ENCODE measurements at regions not wholly inside any gene's neighbourhood (a gene's known extent, or its start where the extent isn't known, plus 50 kb on each side); places are given as distances from the start of the nearest gene placed in this dataset.

DNA sequence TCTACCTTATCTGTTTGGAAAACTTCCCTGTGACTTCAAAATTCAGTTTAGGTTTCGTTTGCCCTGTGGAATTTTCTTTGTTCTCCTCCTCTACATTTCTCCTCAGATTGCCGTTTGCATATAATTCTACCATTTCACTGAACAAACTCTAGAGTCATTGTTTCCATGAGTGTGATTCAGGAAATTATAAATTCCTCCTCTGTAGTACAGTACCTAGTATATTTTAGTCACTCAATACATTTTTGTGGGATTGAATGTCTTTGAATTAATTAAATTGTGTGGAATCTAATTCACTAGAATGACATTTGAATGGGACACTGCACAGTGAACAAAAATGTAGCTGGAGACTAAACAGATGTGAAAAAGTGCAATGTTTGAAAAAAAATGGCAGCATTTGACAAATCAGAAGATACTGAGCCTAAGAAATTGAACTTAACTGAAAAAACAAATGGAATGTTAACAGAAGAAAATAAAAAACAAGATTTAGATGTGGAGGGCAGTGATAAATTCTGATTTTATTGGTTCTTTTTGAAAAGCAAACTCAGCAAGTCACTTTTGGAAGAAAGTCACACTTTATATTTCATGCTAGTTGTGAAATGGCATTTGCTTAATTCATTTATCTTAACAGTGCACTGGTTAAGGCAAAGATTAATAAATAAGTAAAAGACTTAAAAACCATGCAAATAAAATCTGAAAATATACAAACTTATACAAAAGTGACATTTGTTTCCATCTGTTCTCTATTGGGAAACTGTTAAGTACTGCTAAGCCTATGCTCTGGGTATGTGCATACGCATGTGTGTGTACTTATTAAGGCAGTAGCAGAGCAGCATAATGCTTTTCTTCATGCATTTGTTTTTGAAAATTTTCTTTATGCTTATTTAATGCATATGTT, 512.3 kb downstream of the FAT4 start:
- no peak for DNase-seq

DNA sequence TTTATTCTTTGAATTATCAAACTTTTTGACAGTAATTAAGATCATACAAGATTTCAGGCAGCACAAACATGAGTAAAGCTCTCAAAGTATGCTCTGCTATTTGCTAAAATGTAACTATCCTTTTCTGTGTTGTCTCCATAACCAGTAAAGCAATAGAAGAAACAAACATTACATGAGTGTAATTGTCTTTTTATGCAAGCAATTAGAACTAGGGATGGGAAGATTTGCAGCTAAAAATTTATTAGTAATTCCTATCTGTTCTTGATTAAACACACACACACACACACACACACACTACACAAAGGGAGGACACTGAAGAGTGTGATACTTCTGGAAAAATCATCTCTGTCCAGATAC, 512.9 kb downstream of the FAT4 start:
- DNase-seq: no peak

DNA sequence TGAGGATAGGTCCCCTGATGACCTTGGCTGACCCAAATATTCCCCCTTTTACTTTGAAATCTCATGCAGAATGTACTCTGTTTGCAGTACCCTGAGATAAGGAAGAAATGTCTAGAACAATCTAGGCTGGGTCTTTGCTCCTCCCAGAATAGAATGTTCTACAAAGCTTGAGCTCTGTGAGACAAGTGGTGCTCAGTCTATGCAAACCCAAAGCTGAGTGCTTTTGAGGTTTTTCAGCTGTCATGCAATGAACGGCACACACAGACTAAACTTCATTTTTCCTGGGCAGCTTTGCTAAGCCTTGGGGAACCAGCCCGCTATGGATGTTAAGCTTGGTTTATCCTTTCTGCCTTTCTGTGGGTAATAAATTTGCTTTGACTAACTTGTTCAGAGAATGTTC, 513.6 kb downstream of the FAT4 start:
- DNase-seq: no peak

DNA sequence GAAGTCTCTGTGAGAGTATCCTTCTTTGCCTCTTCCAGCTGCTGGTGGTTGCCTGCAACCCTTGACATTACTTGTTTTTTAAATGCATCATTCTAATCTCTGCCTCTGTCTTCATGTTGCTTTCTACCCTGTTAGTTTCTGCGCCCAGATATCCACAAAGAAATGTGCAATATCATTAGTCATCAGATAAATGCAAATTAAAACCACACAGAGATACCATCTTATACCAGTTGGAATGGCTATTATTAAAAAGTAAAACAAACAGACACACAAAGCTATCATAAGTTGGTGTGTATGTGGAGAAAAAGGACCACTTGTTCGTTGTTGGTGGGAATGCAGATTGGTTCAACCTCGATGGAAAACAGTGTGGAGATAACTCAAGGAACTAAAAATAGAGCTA, 517.4 kb downstream of the FAT4 start:
- no peak for DNase-seq

DNA sequence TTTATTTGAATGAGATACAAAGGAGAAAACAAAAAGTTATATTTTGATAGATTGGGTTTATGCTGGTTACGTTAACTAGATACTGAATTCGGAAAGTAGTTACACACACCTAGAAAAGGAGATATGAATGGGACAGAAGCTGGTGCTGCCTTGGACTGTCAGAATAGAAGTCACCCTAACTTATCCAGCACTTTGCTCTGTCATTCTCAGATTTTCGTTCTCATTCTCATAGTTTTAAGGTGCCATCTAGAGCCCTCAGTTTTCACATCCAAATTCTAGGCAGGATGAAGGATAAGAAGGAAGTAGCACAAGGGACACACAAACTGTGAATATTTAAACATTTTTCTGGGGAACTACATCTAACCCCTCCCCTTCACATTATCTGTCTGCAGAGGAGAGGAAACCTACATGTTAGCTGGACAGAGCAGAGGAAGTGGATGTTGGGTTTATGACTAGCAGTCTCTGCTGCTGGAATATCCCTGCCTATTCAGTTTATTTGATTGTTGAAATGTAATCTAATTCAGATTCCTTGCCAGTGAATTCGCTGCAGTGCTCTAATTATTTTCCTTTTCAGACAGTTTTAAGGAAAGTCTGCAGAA, 521.9 kb downstream of the FAT4 start:
- no peak for DNase-seq

DNA sequence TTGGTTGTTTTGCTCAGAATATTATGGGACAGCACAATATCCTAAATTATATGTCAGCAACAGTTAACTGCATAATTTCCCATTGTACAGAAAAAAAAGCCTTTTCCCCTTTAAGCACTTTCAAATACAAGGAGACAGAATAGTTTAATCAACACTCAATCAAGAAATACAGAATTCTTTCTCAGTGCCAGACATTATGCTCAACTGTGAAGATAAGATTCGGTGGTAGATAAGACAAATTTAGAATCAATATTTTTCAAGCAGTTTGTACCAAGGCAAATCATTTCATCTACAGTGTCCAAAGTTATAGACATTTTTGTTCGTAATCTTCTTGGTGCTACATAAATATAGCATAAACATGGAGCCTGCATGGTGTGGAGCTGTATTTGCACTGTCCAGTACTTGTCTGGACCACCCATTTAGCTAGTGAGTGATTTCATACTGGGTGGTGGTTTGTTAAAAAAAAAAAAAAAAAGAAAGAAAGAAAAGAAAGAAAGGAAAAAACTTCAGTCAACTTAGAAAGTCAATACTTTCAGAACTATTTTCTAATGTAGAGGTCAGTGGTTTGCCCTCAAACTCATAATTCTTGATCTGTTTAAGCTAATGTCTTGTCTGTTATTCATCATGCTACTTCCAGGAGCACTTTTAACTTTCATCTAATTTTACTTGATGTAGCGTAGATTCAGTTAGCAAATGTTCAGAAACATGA, 522.9 kb downstream of the FAT4 start:
- no peak for DNase-seq

DNA sequence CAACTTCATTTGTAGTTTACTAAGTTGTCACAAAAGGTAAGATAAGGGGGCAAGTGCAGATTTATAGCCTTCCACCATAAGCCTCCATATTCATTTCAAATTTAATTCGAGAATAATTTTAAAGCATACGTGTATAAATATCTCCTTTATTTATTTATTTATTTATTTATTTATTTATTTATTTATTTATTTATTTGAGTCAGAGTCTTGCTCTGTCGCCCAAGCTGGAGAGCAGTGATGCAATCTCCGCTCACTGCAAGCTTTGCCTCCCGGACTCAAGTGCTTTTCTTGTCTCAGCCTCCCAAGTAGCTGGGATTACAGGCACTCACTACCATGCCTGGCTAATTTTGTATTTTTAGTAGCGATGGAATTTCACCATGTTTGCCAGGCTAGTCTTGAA, 523.4 kb downstream of the FAT4 start:
- no peak for DNase-seq

DNA sequence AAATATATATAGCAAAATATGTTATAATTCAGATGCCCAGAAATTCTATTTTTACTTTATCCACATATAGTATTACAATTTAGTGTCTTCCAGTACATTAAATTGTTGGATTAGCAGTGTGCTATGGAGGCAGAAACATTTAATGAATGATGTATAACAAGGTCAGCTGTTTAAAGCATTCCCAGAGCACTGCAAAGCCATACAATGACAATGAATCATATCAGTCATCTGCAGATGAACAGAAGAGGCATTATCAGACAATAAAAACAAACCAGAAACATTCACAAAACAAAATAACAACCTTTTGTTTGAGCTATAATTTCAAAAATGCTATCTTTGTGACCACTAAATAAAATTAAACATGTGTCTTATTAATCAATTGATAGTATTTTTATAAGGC, 524.2 kb downstream of the FAT4 start:
- no peak for DNase-seq

DNA sequence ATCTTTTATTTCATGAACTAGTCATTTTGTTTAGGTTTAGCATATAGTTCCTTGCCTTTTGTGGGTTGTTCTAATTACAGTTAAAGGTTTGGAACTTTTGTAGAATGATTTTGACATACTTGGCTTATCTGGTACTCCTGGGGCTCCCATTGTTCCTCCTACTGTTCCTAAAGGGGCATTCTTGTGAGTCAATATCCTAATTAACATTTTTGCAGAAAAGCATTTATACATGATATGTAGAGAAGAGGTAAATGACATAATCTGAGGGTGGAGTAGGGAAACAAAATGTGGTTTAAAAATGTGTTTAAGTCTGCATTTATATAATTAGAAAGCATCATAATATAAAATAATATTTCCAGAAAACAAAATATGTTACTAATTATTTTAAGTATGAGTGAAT, 529.2 kb downstream of the FAT4 start:
- DNase-seq: no peak

DNA sequence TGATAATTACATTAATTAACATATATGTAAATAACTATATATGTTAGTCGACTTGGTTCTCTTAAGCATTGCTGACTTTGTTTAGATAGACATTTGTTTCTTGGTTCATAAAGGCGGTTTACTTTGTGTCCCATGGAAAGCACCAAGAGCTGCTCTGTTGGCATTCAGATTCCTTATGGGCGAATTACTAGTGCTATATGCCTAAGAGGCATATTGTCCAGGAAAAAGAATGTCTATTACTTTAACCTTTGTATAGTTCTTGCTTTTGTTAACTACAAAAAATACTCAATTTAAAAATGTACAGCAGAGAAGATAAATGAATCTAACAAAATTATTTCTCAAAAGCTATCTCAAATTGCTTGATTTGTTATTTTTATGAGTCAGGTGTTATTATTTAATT, 532.8 kb downstream of the FAT4 start:
- DNase-seq: no peak

DNA sequence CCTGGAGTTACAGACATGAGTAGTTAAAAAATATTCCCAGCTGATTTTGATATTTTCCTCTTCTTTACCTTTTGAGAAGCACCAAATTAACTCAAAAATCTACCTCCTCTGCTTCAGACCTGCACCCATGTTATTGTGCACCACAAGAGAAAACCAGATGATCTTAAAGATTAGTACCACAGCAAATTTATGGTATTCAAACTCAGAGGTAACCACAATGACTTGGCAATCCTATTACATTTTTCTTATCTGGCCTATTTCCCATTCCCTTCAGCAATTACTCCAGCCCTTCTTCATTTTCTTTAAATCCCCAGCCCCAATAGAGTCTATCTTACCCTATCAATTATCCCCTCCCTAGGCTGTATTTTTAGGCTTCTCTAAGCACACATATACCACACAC, 535.1 kb downstream of the FAT4 start:
- no peak for DNase-seq

DNA sequence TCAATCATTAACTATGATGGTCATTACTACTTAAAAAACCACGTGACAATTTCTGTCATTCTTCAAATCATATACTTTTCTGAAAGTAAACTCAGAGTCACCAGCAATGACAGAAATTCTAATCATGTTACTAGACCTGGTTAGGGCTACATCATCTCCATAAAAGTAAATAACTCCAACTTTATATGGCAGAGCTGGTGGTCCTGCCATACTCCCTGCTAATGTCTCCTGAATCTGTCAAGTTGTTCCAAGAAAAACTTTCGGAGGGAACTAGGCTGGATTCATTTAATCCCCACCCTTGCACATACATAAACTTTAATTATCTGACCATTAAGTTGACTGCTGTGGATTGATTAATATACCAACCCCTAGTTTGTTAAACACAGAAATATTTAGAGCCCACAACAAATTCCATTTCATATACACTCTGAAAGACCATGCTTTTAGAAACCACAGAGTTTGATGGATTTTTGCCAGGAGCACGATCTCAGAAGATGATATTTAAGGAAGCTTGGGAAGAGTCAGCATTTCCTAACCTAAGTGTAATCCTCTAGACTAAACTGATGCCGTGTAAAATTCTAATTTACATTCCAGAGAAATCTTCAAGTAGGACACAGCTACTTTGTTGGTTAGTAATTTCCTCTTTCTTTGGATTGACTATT, 577.0 kb downstream of the FAT4 start:
- DNase-seq: no peak

DNA sequence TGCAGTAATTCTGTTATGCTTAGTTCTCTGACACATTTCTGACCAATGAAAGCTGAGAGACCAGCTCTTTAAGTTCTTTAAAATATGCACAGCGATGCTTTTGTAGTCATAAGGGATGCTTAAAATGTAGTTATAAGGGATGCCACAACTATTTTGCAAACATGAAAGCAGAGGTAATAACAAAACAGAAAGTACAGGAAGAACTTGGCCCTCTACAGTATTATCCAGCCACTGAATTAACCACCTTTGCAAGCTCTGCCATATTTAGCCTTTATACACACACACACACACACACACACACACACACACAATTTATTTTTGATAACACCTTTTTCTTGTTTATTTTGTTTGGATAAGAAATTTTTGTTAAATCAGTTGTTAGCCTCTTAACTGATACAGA, 590.0 kb downstream of the FAT4 start:
- DNase-seq: no peak

DNA sequence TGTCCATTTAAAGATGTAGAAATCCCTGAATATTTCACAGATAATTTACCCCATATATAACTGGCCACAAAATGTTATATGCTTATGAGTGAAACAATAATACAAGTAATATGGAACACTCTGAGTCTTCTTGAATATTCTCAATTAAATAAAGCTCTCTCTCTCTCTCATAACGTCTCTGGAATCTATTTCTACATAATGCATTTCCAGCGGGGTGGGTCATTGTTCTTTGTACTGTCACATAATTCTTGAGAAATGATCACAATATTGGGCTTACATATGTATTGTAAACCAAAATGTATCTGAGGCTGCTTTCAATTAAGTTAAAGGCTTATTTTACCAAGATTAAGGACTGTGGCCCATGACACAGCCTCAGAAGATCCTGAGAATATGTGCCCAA, 596.3 kb downstream of the FAT4 start:
- no peak for DNase-seq

DNA sequence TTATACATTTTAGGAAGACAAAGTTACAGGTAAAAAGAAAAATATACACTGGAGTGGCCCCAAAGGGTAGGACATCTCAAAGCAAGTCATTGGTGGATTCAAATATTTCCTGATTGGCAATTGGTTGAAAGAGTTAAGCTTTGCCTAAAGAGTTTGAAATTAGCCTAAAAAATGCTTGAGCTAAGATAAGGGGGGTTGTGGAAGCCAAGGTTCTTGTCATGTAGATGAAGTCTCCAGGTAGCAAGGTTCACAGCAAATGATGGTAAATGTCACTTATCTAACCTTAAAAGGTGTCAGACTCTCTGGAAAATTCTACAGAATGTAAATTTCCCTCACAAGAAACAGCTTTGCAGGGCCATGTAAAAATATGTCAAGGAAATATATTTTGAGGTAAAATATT, 596.7 kb downstream of the FAT4 start:
- no peak for DNase-seq

DNA sequence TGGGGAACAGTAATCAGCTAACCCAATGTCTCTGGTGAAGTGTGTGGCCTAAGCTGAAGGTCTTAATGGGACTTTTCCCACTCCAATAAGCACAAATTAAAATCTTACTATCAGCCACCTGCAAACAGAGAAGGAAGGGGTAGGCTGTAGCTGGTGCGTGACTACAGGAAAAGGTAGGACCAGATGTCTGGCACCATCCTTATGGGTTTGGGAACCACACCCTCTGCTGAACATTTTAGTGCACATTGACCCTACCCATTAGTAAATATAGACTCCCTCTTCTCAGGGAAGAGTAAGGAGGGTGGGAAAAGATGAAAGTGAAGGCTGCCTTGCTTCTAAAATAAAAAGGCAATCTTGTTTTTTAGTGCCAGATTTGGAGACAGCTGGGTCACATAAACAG, 602.8 kb downstream of the FAT4 start:
- no peak for DNase-seq

DNA sequence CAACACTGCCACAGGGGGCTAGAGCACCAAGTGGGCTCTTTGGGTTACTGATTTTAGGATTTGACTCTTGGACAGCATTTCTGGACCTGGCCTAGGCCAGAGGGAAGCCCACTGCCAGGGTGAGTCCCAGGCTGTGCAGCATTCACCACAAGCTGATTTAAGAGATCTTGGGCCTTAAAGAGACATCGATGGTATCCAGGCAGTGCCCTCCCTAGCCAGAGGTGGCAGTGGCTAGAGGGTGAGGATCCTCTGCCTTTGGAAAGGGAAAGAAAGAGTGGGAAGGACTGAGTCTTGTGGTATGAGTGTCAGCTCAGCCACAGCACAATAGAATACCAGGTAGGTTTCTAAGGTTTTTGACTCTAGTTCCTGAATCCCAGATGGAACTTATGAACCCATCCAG, 613.9 kb downstream of the FAT4 start:
- DNase-seq: no peak

DNA sequence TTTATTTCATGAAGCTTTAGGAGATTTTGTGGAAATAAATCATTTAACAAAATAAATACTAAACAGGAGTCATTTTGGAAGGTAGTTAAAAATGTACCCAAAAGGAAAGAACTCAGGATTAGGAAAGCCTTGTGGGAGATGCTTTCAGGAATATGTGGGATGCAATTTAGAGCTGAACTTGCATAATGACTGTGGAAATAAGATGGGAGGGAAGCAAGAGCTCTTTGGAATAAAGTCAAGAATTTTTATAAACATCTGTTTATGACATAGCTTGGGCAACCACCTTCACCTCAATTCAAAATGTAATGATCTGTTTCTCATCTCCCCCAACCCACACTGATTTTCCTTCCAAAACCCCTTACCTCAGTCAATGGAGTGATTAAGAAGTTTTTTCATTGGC, 623.8 kb downstream of the FAT4 start:
- DNase-seq: no peak

DNA sequence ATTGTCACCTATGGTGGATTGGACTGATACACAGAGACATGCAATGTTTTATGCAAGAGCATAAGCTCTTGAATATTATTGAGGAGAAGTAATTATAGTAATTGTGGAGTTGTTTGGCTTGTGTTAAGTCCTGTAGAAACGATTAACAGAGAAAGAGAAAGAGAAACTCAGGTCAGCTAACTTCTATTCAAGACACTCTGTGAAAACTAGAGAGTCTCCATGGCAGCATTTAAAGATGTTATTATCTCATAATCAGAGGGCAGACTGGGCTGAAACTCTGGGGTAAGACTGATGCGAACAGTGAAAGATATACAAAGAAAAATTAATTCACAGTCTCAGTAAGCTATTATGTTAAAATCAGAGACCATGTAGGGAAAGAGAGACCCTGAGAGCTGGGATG, 625.7 kb downstream of the FAT4 start:
- no peak for DNase-seq

DNA sequence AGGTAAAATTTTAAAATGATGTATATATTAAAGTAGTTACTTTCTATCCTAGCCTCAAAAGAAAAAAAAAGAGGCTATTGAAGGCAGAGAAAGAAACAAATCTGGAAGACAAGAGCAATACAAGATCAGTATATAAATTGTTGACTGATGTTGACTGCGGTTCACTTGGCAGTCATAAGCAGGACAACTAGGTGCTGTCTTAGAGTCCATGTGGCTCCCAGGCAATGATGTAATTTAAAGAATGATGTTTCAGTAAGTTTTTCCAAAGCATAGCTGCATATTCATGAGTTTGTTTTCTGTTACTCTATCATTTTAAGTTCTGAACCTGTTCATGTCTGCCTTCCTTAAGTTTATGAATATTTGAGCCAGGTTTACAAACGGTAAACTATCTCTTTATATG, 630.2 kb downstream of the FAT4 start:
- no peak for DNase-seq

DNA sequence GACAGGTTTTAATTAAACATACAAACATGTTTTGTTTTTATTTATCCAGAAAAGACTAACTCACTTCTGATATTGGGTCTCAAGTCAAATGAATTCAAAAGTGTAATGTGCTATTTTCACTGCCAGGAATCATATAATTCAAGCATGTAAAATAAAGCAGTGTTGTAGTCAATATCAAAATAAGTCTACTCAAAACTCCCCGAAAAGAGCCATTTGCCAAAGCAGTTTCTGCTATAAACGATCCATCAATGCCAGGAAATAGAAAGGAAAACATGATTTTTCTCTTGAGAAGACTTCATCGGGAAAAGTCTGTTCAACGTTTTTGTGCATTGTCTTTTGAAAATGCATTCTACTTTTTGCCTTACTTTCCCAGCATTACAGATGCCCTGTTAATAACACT, 633.3 kb downstream of the FAT4 start:
- DNase-seq: no peak

DNA sequence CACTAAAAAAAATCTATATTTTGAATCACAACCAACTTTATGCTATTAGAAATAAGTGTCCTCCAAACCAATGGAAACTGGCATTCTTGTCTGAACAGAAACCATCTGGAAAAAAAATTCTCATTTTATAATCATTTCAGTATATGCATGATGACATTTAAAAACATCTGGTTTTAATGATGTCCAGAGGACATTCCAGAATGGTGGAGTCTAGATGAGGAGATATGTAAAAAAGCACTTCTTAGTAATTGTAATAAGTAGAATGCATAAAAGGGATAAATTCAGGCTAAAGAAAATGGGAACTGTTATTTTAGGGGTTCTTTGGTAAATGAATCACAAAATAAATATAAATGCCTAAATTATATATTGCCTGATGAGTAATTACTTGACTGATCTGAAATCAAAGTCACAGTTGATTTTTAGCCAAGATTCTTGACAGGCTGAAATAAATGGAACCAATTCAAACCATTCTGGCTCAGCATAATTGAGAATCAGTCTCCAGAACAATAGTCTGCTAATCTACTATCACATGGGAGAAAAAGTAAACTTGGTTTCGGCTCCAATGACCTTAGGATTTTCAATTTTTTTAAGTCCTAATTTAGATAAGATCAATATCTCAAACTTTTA, 636.6 kb downstream of the FAT4 start:
- no peak for DNase-seq

DNA sequence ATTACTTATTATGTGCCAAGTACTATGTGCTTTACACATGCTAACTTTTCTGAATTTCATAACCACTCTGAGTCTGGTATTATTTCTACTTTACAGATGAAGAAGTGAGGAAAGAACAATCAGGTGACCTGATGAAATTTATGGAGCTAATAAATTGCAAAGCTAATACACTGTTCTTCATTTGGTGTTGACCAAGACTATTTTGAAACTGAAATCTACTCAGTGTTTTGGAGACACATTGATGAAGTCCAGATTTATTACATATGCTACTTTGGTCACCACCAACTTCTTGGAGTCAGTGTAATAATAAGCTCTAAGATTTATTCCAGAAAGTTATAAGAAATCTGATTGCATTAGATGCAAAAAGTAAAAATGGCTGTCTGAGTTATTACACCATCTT, 637.9 kb downstream of the FAT4 start:
- DNase-seq: no peak

Data from occipital lobe (tissue), 1 donor.